IMR-90 (cell line): ENCODE measurements at regions not wholly inside any gene's neighbourhood (a gene's known extent, or its start where the extent isn't known, plus 50 kb on each side); places are given as distances from the start of the nearest gene placed in this dataset.
"Not testable (repeated sequence)": the region's sequence is repeated elsewhere in the genome, so short reads cannot be mapped to it uniquely, and the experiment has no call there.

ENCODE experiments used
- ATAC-seq: fragments of 200-7000 bp; cut with Tn5 transposase; 2 replicates; pipeline ENCODE4 v1.9.1; 2020; ENCODE audit warnings: low read depth, mild to moderate bottlenecking, moderate library complexity
- BruUV-seq: library from RNA; stranded (reverse); fragments of 400-500 nt; replicated peaks from 2 replicates; lab custom pipeline; 2021; lab: Mats Ljungman, UMichigan
- CTCF ChIA-PET: fragments of 300-600 bp; formaldehyde crosslinking; extraction: SDS; loops from one replicate; lab custom pipeline; 2021; ENCODE audit warnings: antibody characterized with exemption; lab: Yijun Ruan, JAX
- POLR2A ChIA-PET: fragments of 300-600 bp; sonication (Branson Sonifier 250); formaldehyde crosslinking; loops from one replicate; lab custom pipeline; 2022; ENCODE audit warnings: antibody characterized with exemption; ENCODE audit not compliant: unreplicated experiment; lab: Charles Lee
- DNase-seq: peaks from one replicate; pipeline ENCODE4 v3.0.0; 2013
- H2AFZ ChIP-seq: replicated peaks from 2 replicates; pipeline ENCODE3; 2013; ENCODE audit warnings: low read length, mild to moderate bottlenecking; ENCODE audit not compliant: poor library complexity
- H2AK5ac ChIP-seq: 2 replicates; pipeline ENCODE4 v1.6.1; 2013; ENCODE audit warnings: low read depth, low read length, inconsistent platforms
- H2AK9ac ChIP-seq: replicated peaks from 2 replicates; pipeline ENCODE3; 2013; ENCODE audit warnings: mild to moderate bottlenecking, low read depth, low read length, moderate library complexity; ENCODE audit not compliant: poor library complexity
- H2BK120ac ChIP-seq: 2 replicates; pipeline ENCODE4 v1.6.1; 2013; ENCODE audit warnings: low read depth, low read length, inconsistent platforms
- H2BK15ac ChIP-seq: 3 replicates; pipeline ENCODE4 v1.6.1; 2013; ENCODE audit warnings: low read depth, low read length, inconsistent platforms
- H2BK20ac ChIP-seq: 2 replicates; pipeline ENCODE4 v1.6.1; 2013; ENCODE audit warnings: low read depth, mild to moderate bottlenecking, inconsistent platforms, low read length, moderate library complexity
- H2BK5ac ChIP-seq: 2 replicates; pipeline ENCODE4 v1.6.1; 2013; ENCODE audit warnings: mild to moderate bottlenecking, low read depth, low read length, inconsistent platforms; ENCODE audit not compliant: poor library complexity, severe bottlenecking
- H3K14ac ChIP-seq: replicated peaks from 2 replicates; pipeline ENCODE4 v1.6.1; 2013; ENCODE audit warnings: low read depth, low read length, inconsistent platforms
- H3K18ac ChIP-seq: 2 replicates; pipeline ENCODE4 v1.6.1; 2013; ENCODE audit warnings: low read depth, low read length, control low read depth
- H3K23ac ChIP-seq: 2 replicates; pipeline ENCODE4 v1.6.1; 2013; ENCODE audit warnings: low read depth, low read length, inconsistent platforms
- H3K27ac ChIP-seq: 2 replicates; pipeline ENCODE4 v1.5.1; 2013; ENCODE audit warnings: mild to moderate bottlenecking, control low read depth, low read length; ENCODE audit not compliant: insufficient read depth
- H3K27me3 ChIP-seq: 2 replicates; pipeline ENCODE4 v1.6.1; 2013; ENCODE audit warnings: low read length; ENCODE audit not compliant: control insufficient read depth, insufficient read depth
- H3K36me3 ChIP-seq: 2 replicates; pipeline ENCODE4 v1.6.1; 2013; ENCODE audit warnings: low read length, mixed read lengths; ENCODE audit not compliant: control insufficient read depth, insufficient read depth
- H3K4ac ChIP-seq: 2 replicates; pipeline ENCODE4 v1.6.1; 2013; ENCODE audit warnings: low read depth, low read length, inconsistent platforms
- H3K4me1 ChIP-seq: 2 replicates; pipeline ENCODE4 v1.6.1; 2013; ENCODE audit warnings: low read length, mixed read lengths; ENCODE audit not compliant: control insufficient read depth, insufficient read depth
- H3K4me2 ChIP-seq: 2 replicates; pipeline ENCODE4 v1.6.1; 2013; ENCODE audit warnings: low read depth, mild to moderate bottlenecking, control low read depth, low read length, moderate library complexity
- H3K4me3 ChIP-seq: 2 replicates; pipeline ENCODE4 v1.5.1; 2013; ENCODE audit warnings: low read depth, mild to moderate bottlenecking, control low read depth, low read length, moderate library complexity; ENCODE audit not compliant: insufficient read depth
- H3K56ac ChIP-seq: 2 replicates; pipeline ENCODE4 v1.6.1; 2013; ENCODE audit warnings: low read length, inconsistent platforms; ENCODE audit not compliant: insufficient read depth; ENCODE audit errors: extremely low read depth
- H3K79me1 ChIP-seq, 2 experiments: 2 replicates each; pipeline ENCODE4 v1.6.1; 2013; ENCODE audit warnings: low read length in 2 of 2, inconsistent platforms in 1 of 2, low read depth in 1 of 2
- H3K9ac ChIP-seq: 2 replicates; pipeline ENCODE4 v1.6.1; 2013; ENCODE audit warnings: low read depth, low read length, control low read depth
- H3K9me1 ChIP-seq: 2 replicates; pipeline ENCODE4 v1.6.1; 2013; ENCODE audit warnings: low read length, inconsistent platforms; ENCODE audit not compliant: insufficient read depth
- H3K9me3 ChIP-seq: 2 replicates; pipeline ENCODE4 v1.6.1; 2013; ENCODE audit warnings: low read length; ENCODE audit not compliant: control insufficient read depth, insufficient read depth
- H4K20me1 ChIP-seq: 2 replicates; pipeline ENCODE4 v1.6.1; 2013; ENCODE audit warnings: low read length, inconsistent platforms; ENCODE audit not compliant: insufficient read depth
- H4K5ac ChIP-seq: 2 replicates; pipeline ENCODE4 v1.6.1; 2013; ENCODE audit warnings: mild to moderate bottlenecking, low read depth, low read length, control low read depth
- H4K8ac ChIP-seq, 2 experiments: 2 replicates each; pipeline ENCODE4 v1.6.1; 2013; ENCODE audit warnings: low read depth in 2 of 2, low read length in 2 of 2, control low read depth in 1 of 2, inconsistent platforms in 1 of 2
- H4K91ac ChIP-seq: 2 replicates; pipeline ENCODE4 v1.6.1; 2013; ENCODE audit warnings: low read depth, low read length, inconsistent platforms; ENCODE audit not compliant: insufficient read depth
- WGBS, 2 experiments: methylation state at CpG; one replicate each; pipeline versions ENCODE4 v1.1.5 to v1.1.7; 2013; ENCODE audit warnings: missing lambda C conversion rate in 2 of 2; ENCODE audit not compliant: insufficient read length in 1 of 2; ENCODE audit errors: extremely low coverage in 2 of 2; 5-methylcytosine and 5-hydroxymethylcytosine counted together
- dilution Hi-C: fragments of 300-500 bp; cut with HindIII; formaldehyde crosslinking; loops from one replicate; pipeline ENCODE4 v1.14.3; 2018; ENCODE audit warnings: low sequenced_read_pairs; ENCODE audit not compliant: unreplicated experiment
- in situ Hi-C: fragments of 300-500 bp; cut with MboI; formaldehyde crosslinking; loops from 3 replicates; pipeline ENCODE4 v1.14.3; 2019; ENCODE audit warnings: low sequenced_read_pairs, inconsistent platforms, mixed read lengths
- intact Hi-C: fragments of 100-400 bp; cut with micrococcal nuclease; formaldehyde crosslinking; loops from 2 replicates; pipeline ENCODE4 v1.10.0; 2022

DNA sequence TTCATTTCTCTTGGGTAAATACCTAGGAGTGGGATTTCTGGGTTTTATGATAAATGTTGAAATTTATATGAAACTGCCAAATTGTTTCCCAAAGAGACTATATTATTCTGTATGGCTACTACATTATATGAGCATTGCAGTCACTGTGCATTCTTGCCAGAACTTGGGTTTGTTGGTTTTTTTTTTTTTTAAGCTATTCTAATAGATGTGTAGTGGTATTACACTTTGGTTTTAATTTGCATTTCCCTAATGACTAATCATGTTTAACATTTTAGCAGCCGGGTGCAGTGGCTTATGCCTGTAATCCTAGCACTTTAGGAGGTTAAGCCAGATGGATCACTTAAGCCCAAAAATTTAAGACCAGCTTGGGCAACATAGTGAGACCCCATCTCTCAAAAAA lies 56.0 kb upstream of the MSH6 start:
- H3K9ac ChIP-seq, H3K4me1 ChIP-seq, H3K4me3 ChIP-seq, H3K27ac ChIP-seq, H3K27me3 ChIP-seq, H4K5ac ChIP-seq, H2BK15ac ChIP-seq, intact Hi-C loops, H2BK20ac ChIP-seq, H4K20me1 ChIP-seq, H3K9me3 ChIP-seq, dilution Hi-C loops, H2BK5ac ChIP-seq, H2BK120ac ChIP-seq, H3K9me1 ChIP-seq, BruUV-seq, H3K4ac ChIP-seq, in situ Hi-C loops, POLR2A ChIA-PET, H2AFZ ChIP-seq, H2AK5ac ChIP-seq, CTCF ChIA-PET, H3K56ac ChIP-seq, H3K18ac ChIP-seq, H3K14ac ChIP-seq, H4K91ac ChIP-seq, H3K23ac ChIP-seq, H3K36me3 ChIP-seq, DNase-seq, H4K8ac ChIP-seq, H2AK9ac ChIP-seq, H3K79me1 ChIP-seq, H3K4me2 ChIP-seq, ATAC-seq: not testable (repeated sequence)
- no CpG with 5 or more reads among the region's 1 CpG for WGBS, 2 experiments
